Transverse colon (tissue), 4 donors: ENCODE measurements at regions not wholly inside any gene's neighbourhood (a gene's known extent, or its start where the extent isn't known, plus 50 kb on each side); places are given as distances from the start of the nearest gene placed in this dataset.

ENCODE experiments used
- DNase-seq: peaks from one replicate; pipeline ENCODE4 v3.0.0-alpha.2; 2019
- H3K27ac ChIP-seq, 4 donors: fragments of 200-600 bp; sonication (generic); 2 replicates each; pipeline ENCODE4 v1.5.1; 2016 to 2018; ENCODE audit warnings: inconsistent platforms in 4 of 4
- H3K27me3 ChIP-seq: fragments of 200-600 bp; sonication (generic); 2 replicates; pipeline ENCODE4 v1.5.1; 2017; ENCODE audit warnings: inconsistent platforms
- H3K36me3 ChIP-seq, 4 donors: fragments of 200-600 bp; sonication (generic); 2 replicates each; pipeline ENCODE4 v1.5.1; 2017 to 2019; ENCODE audit warnings: inconsistent platforms in 4 of 4
- H3K4me1 ChIP-seq, 4 donors: fragments of 200-600 bp; sonication (generic); 2 replicates each; pipeline ENCODE4 v1.5.1; 2017 to 2020; ENCODE audit warnings: inconsistent platforms in 4 of 4
- H3K4me3 ChIP-seq, 4 donors: fragments of 200-600 bp; sonication (generic); 1 replicate in 1 of 4; 2 replicates in 3 of 4; pipeline versions ENCODE4 v1.5.1 to v1.6.1; 2017 to 2019; ENCODE audit warnings: inconsistent platforms in 4 of 4
- H3K9me3 ChIP-seq, 2 donors: fragments of 200-600 bp; sonication (generic); 2 replicates each; pipeline ENCODE4 v1.5.1; 2017 to 2019; ENCODE audit warnings: inconsistent platforms in 2 of 2
- EP300 ChIP-seq: sonication (generic); formaldehyde crosslinking; IDR thresholded peaks from one replicate; pipeline ENCODE4 v1.6.1; 2017; ENCODE audit warnings: antibody characterized with exemption, low read depth
- POLR2A ChIP-seq: fragments of 450-650 bp; IDR thresholded peaks from one replicate; pipeline ENCODE4 v1.6.1; 2016; ENCODE audit warnings: antibody characterized with exemption, mild to moderate bottlenecking, moderate library complexity
- POLR2AphosphoS5 ChIP-seq, 3 donors: sonication (generic); formaldehyde crosslinking; IDR thresholded peaks; one replicate each; pipeline ENCODE4 v1.6.1; 2016; ENCODE audit warnings: antibody characterized with exemption in 3 of 3
- WGBS, 2 donors: methylation state at CpG; one replicate each; pipeline ENCODE4 v1.1.5; 2018; ENCODE audit warnings: low coverage in 1 of 2; 5-methylcytosine and 5-hydroxymethylcytosine counted together
- in situ Hi-C, 4 donors: fragments of 200-750 bp; cut with MboI; loops; one replicate each; pipeline versions ENCODE4 v1.15.0 to v1.15.1; 2017; ENCODE audit warnings: low sequenced_read_pairs in 3 of 4, low pct_ligation_motif_present in 1 of 4, low pct_unique_long_range_greater_than_20kb in 1 of 4
- intact Hi-C: fragments of 100-400 bp; cut with DNase I; formaldehyde crosslinking; loops from one replicate; pipeline ENCODE4 v1.15.1; 2023; ENCODE audit warnings: low total_unique reads
- TF ChIP-seq, protein P1 (sequence below), 5 experiments: fragments of 200-600 bp in 3 of 5; fragments of 450-650 bp in 2 of 5; sonication (generic) in 3 of 5; IDR thresholded peaks; 1 replicate in 2 of 5; 2 replicates in 3 of 5; pipeline ENCODE4 v1.5.1; 2016 to 2017; ENCODE audit warnings: antibody characterized with exemption in 5 of 5, inconsistent platforms in 3 of 5, mild to moderate bottlenecking in 2 of 5, moderate library complexity in 1 of 5

DNA sequence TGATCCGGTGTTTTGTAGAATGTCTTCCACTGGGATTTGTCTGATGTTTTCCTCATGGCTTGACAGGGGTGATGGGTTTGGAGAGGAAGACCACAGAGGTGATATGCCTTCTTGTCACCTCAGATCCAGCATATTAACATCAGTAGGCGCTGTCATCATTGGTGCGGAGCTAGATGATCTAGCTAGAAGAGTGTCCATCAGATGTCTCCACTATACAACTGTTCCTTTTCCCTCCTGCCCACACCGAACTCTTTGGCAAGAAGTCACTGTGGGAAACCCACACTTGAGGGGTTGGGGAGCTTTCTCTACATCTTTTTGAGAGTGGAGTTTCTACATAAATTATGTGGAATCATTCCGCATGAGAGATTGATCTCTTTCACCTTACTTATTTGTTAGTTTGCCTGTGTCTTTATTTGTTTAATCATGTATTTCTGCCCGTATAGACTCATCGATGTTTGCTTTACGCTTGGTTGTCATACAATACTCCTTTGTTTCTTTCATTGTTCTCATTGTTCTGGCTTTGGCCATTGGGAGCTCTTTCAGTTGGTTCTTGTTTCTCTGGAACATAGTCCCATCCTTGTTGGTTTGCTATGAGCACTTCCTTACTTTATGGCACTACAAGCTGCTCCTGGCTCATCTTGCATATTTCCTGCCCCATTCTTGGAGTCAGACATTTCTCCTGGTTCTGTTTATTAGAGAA, 1420.3 kb downstream of the BRD1 start:
- no peak for DNase-seq

DNA sequence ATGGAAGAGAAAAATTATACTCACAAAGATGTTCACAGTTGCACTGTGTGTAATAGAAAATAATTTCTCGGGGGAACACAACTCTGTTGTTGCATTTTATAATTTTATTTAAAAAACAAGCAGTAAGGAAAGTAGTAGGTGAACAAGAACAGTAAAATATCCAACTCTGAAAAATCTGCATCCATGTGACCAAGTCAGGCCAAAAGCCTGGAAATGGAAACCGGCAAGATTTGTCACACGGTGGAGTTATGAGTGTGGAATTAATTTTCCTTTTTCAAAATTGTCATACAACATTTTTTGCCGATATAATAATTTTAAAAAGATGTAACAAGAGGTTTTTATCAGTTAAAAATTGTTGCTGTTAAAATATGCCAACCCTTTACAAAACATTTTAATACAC, 1421.5 kb downstream of the BRD1 start:
- Histone ChIP-seq H3K9me3 (no peaks in the 10 kb centered on the region), H3K27ac (no peak overlapping the region), H3K4me1 (no peaks in the 10 kb centered on the region), H3K36me3 (no peaks in the 10 kb centered on the region), H3K4me3 (no peak overlapping the region), H3K27me3 (no peaks in the 10 kb centered on the region)
- no peak for TF ChIP-seq POLR2A
- TF ChIP-seq EP300: no peak
- TF ChIP-seq, protein P1, sequence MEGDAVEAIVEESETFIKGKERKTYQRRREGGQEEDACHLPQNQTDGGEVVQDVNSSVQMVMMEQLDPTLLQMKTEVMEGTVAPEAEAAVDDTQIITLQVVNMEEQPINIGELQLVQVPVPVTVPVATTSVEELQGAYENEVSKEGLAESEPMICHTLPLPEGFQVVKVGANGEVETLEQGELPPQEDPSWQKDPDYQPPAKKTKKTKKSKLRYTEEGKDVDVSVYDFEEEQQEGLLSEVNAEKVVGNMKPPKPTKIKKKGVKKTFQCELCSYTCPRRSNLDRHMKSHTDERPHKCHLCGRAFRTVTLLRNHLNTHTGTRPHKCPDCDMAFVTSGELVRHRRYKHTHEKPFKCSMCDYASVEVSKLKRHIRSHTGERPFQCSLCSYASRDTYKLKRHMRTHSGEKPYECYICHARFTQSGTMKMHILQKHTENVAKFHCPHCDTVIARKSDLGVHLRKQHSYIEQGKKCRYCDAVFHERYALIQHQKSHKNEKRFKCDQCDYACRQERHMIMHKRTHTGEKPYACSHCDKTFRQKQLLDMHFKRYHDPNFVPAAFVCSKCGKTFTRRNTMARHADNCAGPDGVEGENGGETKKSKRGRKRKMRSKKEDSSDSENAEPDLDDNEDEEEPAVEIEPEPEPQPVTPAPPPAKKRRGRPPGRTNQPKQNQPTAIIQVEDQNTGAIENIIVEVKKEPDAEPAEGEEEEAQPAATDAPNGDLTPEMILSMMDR (IDR thresholded peaks at IDR 0.05): no peak
- TF ChIP-seq POLR2AphosphoS5 (IDR thresholded peaks at IDR 0.05): no peak
- WGBS, 2 donors: 73 to 75% methylated on average over 4 of the region's 4 CpGs
- DNase-seq: no peak
- in situ Hi-C loops (no loop called here), intact Hi-C loops (no loop called here)

More for the DNA sequence above, 1420.3 kb downstream of the BRD1 start:
- H3K36me3 ChIP-seq: no peaks in the 10 kb centered on the region
- H3K27ac ChIP-seq: no peak overlapping the region
- in situ Hi-C loops: no loop called here
- intact Hi-C loops: no loop called here
- H3K4me3 ChIP-seq: no peak overlapping the region
- 73 to 78% methylated on average over 4 to 8 of the region's 8 CpGs for WGBS, 2 donors
- H3K9me3 ChIP-seq: no peaks in the 10 kb centered on the region
- TF ChIP-seq, protein P1 (IDR thresholded peaks at IDR 0.05): no peak
- TF ChIP-seq POLR2A (no peak), EP300 (no peak), POLR2AphosphoS5 (IDR thresholded peaks at IDR 0.05) (no peak)
- no peaks in the 10 kb centered on the region for H3K27me3 ChIP-seq
- no peaks in the 10 kb centered on the region for H3K4me1 ChIP-seq

DNA sequence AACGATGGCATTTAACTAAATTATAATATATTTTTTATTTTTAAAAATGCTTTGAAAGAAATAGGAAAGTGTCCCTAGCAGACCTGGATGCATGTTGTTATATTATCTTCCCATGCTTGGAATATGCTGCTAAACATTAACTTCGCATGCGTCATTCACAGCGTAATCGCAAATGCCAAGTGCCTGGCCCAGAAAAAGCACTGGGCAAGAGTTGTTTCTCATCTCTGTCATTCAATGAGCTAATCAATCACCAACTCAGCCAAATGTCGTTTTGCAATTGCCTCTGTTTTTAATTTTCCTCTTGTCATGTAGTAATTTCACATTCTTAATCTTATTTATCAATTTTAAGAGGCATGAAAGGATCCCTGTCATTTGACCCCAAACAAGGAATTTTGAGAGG, 1421.9 kb downstream of the BRD1 start:
- no peaks in the 10 kb centered on the region for H3K27me3 ChIP-seq
- TF ChIP-seq POLR2A: no peak
- no peak for TF ChIP-seq POLR2AphosphoS5 (IDR thresholded peaks at IDR 0.05)
- TF ChIP-seq, protein P1 (IDR thresholded peaks at IDR 0.05): no peak
- TF ChIP-seq EP300: no peak
- no peaks in the 10 kb centered on the region for H3K36me3 ChIP-seq
- H3K4me3 ChIP-seq: no peak overlapping the region
- H3K27ac ChIP-seq: no peak overlapping the region
- 50 to 58% methylated on average over 6 of the region's 6 CpGs for WGBS, 2 donors
- H3K4me1 ChIP-seq: no peaks in the 10 kb centered on the region
- in situ Hi-C loops (no loop called here), intact Hi-C loops (no loop called here)
- H3K9me3 ChIP-seq: no peaks in the 10 kb centered on the region
- DNase-seq: no peak

DNA sequence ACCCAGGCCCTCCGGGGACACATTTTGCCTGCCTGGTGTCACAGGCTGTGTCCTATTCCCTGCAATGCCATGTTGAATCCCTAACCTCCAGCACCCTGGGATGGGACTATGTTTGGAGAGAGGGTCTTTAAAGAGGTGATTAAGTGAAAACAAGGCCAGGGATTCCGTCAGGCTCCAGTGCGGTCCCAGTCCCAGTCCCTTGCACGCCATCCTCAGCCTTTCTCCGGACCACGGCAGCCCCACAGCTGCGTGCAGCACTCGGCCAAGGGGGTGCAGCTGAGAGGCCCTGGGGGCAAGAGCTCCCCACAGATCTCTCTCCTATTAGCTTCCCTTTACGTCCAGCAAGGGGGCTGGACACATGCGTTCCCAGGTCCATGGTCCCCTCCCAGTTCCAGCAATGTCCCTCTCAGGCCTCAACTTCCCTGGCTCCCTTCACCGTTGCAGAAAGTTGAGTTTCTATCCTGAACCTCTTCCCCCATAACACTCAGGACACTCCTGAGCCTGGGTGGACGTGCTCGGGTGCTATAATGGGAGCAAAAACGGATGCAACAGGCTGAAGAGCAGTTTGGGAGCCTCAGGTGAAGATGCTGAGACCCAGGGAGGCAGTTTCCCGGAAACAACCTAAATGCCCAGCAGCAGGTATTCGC, 1422.7 kb downstream of the BRD1 start:
- no peak for DNase-seq
- H3K36me3 ChIP-seq: no peaks in the 10 kb centered on the region
- WGBS, 2 donors: 83% methylated on average over 16 of the region's 16 CpGs; no CpG with 5 or more reads in 1 of the 2 donors
- H3K4me1 ChIP-seq: no peaks in the 10 kb centered on the region
- H3K27ac ChIP-seq: no peak overlapping the region
- TF ChIP-seq POLR2A (no peak), EP300 (no peak), POLR2AphosphoS5 (IDR thresholded peaks at IDR 0.05) (no peak)
- TF ChIP-seq, protein P1 (IDR thresholded peaks at IDR 0.05): no peak
- H3K9me3 ChIP-seq: no peaks in the 10 kb centered on the region
- no peaks in the 10 kb centered on the region for H3K27me3 ChIP-seq
- in situ Hi-C loops (no loop called here), intact Hi-C loops (no loop called here)
- H3K4me3 ChIP-seq: no peak overlapping the region
